MCF 10A (cell line): ENCODE measurements at regions not wholly inside any gene's neighbourhood (a gene's known extent, or its start where the extent isn't known, plus 50 kb on each side); places are given as distances from the start of the nearest gene placed in this dataset.

Experiments used
- BruUV-seq: library from RNA; stranded (reverse); fragments of 400-500 nt; replicated peaks from 2 replicates; lab custom pipeline; 2021; lab: Mats Ljungman, UMichigan
- CTCF ChIA-PET: fragments of 300-600 bp; sonication (Branson Sonifier 250); formaldehyde crosslinking; extraction: SDS; loops from one replicate; lab custom pipeline; 2021; ENCODE audit warnings: antibody characterized with exemption, inconsistent platforms; lab: Yijun Ruan, JAX
- POLR2A ChIA-PET: fragments of 300-600, 350-650 bp; sonication (Branson Sonifier 250); formaldehyde crosslinking; extraction: SDS; loops from one replicate; lab custom pipeline; 2020; ENCODE audit warnings: antibody characterized with exemption, inconsistent platforms; lab: Yijun Ruan, JAX
- DNase-seq: peaks from one replicate; pipeline ENCODE4 v3.0.0-alpha.2; 2018; ENCODE audit not compliant: unreplicated experiment
- H3K27ac Mint-ChIP-seq: one replicate; pipeline ENCODE4 v1.8.0; 2022; ENCODE audit warnings: mild to moderate bottlenecking, low read depth, mixed read lengths; ENCODE audit not compliant: unreplicated experiment
- H3K27me3 Mint-ChIP-seq: one replicate; pipeline ENCODE4 v1.8.0; 2022; ENCODE audit warnings: mixed read lengths; ENCODE audit not compliant: insufficient read depth, unreplicated experiment
- H3K36me3 Mint-ChIP-seq: one replicate; pipeline ENCODE4 v1.8.0; 2022; ENCODE audit warnings: mild to moderate bottlenecking, moderate library complexity, mixed read lengths; ENCODE audit not compliant: insufficient read depth, unreplicated experiment
- H3K4me1 Mint-ChIP-seq: one replicate; pipeline ENCODE4 v1.8.0; 2022; ENCODE audit warnings: mixed read lengths; ENCODE audit not compliant: insufficient read depth, unreplicated experiment
- H3K4me3 Mint-ChIP-seq: one replicate; pipeline ENCODE4 v1.8.0; 2022; ENCODE audit warnings: mild to moderate bottlenecking, moderate library complexity, mixed read lengths; ENCODE audit not compliant: unreplicated experiment
- H3K9me3 Mint-ChIP-seq: one replicate; pipeline ENCODE4 v1.8.0; 2022; ENCODE audit warnings: mixed read lengths; ENCODE audit not compliant: unreplicated experiment
- CTCF ChIP-seq: fragments of 200-600 bp; IDR thresholded peaks from one replicate; pipeline ENCODE4 v1.8.0; 2022; ENCODE audit warnings: antibody characterized with exemption, mild to moderate bottlenecking; ENCODE audit not compliant: unreplicated experiment
- intact Hi-C: fragments of 100-400 bp; cut with micrococcal nuclease; formaldehyde crosslinking; loops from 2 replicates; pipeline ENCODE4 v1.14.1; 2022

GRCh38 chr6:4550227-4550597, 226.0 kb upstream of the CDYL start:
- H3K9me3 Mint-ChIP-seq, result no peaks in the 10 kb centered on the region
- H3K27me3 Mint-ChIP-seq, result peaks cover 23% of the 10 kb centered on the region
- no peak overlapping the region for H3K4me3 Mint-ChIP-seq
- DNase-seq, result no peak
- H3K27ac Mint-ChIP-seq, result no peak overlapping the region
- no peak for TF ChIP-seq CTCF
- no TSS peak for BruUV-seq
- H3K4me1 Mint-ChIP-seq, result no peaks in the 10 kb centered on the region
- no peaks in the 10 kb centered on the region for H3K36me3 Mint-ChIP-seq
- ChIA-PET CTCF (no interaction called here), POLR2A (no interaction called here)
- intact Hi-C loops, result no loop called here

GRCh38 chr6:4549556-4550226, 226.5 kb upstream of the CDYL start:
- no peak for TF ChIP-seq CTCF
- no peak for DNase-seq
- H3K27me3 Mint-ChIP-seq, result peaks cover 23% of the 10 kb centered on the region
- ChIA-PET CTCF (no interaction called here), POLR2A (no interaction called here)
- intact Hi-C loops, result no loop called here
- H3K27ac Mint-ChIP-seq, result no peak overlapping the region
- H3K4me1 Mint-ChIP-seq, result no peaks in the 10 kb centered on the region
- BruUV-seq, result no TSS peak
- no peak overlapping the region for H3K4me3 Mint-ChIP-seq
- no peaks in the 10 kb centered on the region for H3K36me3 Mint-ChIP-seq
- no peaks in the 10 kb centered on the region for H3K9me3 Mint-ChIP-seq

GRCh38 chr6:4545893-4546292, 230.3 kb upstream of the CDYL start:
- ChIA-PET POLR2A (interaction anchor here (0.7 kb wide), 1 partner anchor 46 kb away, joined by 3 read pairs; no protein-coding TSS in a partner anchor), CTCF (no interaction called here)
- peaks cover 12% of the 10 kb centered on the region for H3K9me3 Mint-ChIP-seq

GRCh38 chr6:4543596-4543995, 232.6 kb upstream of the CDYL start:
- CTCF ChIA-PET, result interaction anchor here (0.6 kb wide), 2 partner anchors 81 to 460 kb away, joined by 3 to 4 read pairs; no protein-coding TSS in a partner anchor
- Mint-ChIP-seq H3K36me3 (no peaks in the 10 kb centered on the region), H3K27me3 (no peaks in the 10 kb centered on the region), H3K4me3 (no peak overlapping the region), H3K4me1 (no peaks in the 10 kb centered on the region), H3K9me3 (peaks cover 12% of the 10 kb centered on the region), H3K27ac (no peak overlapping the region)
- POLR2A ChIA-PET, result interaction anchor here (0.7 to 1.3 kb wide), 2 partner anchors 15 to 22 kb away, joined by 3 to 4 read pairs; no protein-coding TSS in a partner anchor
- no peak for TF ChIP-seq CTCF
- no TSS peak for BruUV-seq
- DNase-seq, result no peak
- intact Hi-C loops, result no loop called here

More at GRCh38 chr6:4545893-4546292, 230.3 kb upstream of the CDYL start:
- no TSS peak for BruUV-seq
- no peaks in the 10 kb centered on the region for H3K36me3 Mint-ChIP-seq
- no peak overlapping the region for H3K4me3 Mint-ChIP-seq
- intact Hi-C loops, result no loop called here
- no peak overlapping the region for H3K27ac Mint-ChIP-seq
- DNase-seq, result no peak
- H3K27me3 Mint-ChIP-seq, result peaks cover 3% of the 10 kb centered on the region
- no peaks in the 10 kb centered on the region for H3K4me1 Mint-ChIP-seq
- no peak for TF ChIP-seq CTCF
